ENCODE measurements at regions not wholly inside any gene's neighbourhood (a gene's known extent, or its start where the extent isn't known, plus 50 kb on each side); places are given as distances from the start of the nearest gene placed in this dataset.

DNA sequence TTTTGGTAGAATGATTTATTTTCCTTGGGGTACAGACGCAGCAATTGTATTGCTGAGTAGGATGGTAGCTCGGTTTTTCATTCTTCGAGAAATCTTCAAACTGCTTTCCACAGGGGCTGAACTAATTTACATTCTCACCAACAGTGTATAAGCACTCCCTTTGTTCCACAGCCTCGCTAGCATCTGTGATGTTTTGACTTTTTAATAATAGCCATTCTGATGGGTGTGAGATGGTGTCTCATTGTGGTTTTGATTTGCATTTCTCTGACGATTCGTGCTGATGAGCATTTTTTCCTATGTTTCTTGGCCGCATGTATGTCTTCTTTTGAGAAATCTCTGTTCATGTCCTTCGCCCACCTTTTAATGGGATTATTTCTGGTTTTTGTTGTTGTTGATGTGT lies 54.8 kb upstream of the UQCRFS1 start:
- no peak for DNase-seq
- intact Hi-C loops (cut with DNase I; ENCODE audit: low total_unique reads): no loop called here
- H3K9me3 ChIP-seq: no peaks in the 10 kb centered on the region
- H3K4me3 ChIP-seq: no peak overlapping the region
- H3K36me3 ChIP-seq: no peaks in the 10 kb centered on the region
- H3K4me1 ChIP-seq: no peaks in the 10 kb centered on the region
- TF ChIP-seq POLR2A (IDR thresholded peaks at IDR 0.05): no peak
- TF ChIP-seq, protein P1, sequence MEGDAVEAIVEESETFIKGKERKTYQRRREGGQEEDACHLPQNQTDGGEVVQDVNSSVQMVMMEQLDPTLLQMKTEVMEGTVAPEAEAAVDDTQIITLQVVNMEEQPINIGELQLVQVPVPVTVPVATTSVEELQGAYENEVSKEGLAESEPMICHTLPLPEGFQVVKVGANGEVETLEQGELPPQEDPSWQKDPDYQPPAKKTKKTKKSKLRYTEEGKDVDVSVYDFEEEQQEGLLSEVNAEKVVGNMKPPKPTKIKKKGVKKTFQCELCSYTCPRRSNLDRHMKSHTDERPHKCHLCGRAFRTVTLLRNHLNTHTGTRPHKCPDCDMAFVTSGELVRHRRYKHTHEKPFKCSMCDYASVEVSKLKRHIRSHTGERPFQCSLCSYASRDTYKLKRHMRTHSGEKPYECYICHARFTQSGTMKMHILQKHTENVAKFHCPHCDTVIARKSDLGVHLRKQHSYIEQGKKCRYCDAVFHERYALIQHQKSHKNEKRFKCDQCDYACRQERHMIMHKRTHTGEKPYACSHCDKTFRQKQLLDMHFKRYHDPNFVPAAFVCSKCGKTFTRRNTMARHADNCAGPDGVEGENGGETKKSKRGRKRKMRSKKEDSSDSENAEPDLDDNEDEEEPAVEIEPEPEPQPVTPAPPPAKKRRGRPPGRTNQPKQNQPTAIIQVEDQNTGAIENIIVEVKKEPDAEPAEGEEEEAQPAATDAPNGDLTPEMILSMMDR (IDR thresholded peaks at IDR 0.05): no peak
- H3K27me3 ChIP-seq: no peaks in the 10 kb centered on the region
- no peak overlapping the region for H3K27ac ChIP-seq

DNA sequence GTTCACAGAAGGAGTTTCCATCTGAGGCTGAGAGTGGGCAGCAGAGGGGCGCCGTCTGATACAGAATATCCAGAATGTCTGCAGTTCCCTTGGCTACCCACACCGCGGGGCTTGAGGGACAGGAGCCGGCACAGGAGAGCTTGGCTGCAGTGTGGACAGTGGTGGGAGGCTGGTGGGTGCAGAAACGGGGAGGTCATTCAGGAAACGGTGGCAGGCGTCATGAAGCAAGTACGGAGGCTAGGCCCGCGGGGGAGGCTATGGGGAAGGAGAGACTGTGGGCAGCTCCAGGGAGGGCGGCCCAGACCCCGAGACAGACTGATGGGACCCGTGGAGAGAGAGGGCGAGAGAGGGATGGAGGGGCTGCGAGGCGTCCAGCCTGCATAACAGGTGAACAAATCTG lies 55.2 kb upstream of the UQCRFS1 start:
- H3K27ac ChIP-seq: no peak overlapping the region
- no peak for TF ChIP-seq POLR2A (IDR thresholded peaks at IDR 0.05)
- TF ChIP-seq, protein P1 (IDR thresholded peaks at IDR 0.05): no peak
- intact Hi-C loops (cut with DNase I; ENCODE audit: low total_unique reads): no loop called here

DNA sequence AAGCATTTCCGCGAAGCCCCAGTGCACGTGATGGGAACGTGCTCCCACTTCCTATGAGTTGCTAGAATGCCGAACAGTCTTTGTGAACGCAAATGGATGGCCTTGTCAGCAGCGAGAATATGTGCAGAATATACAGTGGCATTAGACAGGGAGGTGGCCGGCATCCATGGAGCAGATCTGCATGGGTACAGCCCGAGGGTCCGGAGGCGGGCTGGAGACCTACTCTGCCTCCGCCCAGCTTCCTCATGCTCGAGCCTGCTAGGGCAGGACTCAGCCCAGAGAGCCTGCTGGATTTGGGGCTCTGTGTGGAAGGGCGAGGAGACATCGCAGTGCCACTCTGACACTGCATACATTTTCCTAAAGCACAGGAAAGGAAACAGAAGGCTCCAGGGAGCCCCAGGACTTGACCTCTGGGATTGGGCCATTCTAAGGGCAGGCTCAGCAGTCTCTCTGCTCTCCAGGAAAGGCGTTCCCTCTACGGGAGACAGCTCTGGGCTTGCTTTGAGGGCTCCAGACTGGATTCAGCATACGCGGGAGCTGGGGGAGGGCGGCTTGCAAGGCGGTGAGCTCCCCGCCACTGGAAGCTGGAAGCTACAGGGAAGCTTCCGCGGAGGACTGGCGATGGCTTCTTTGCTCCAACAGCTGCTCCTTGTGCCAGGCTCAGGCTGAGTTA lies 55.9 kb upstream of the UQCRFS1 start:
- H3K9me3 ChIP-seq: no peaks in the 10 kb centered on the region
- H3K36me3 ChIP-seq: no peaks in the 10 kb centered on the region
- no peaks in the 10 kb centered on the region for H3K27me3 ChIP-seq
- DNase-seq: no peak
- no peak overlapping the region for H3K4me3 ChIP-seq
- TF ChIP-seq, protein P1 (IDR thresholded peaks at IDR 0.05): no peak
- TF ChIP-seq POLR2A (IDR thresholded peaks at IDR 0.05): no peak
- intact Hi-C loops (cut with DNase I; ENCODE audit: low total_unique reads): no loop called here
- no peaks in the 10 kb centered on the region for H3K4me1 ChIP-seq
- H3K27ac ChIP-seq: no peak overlapping the region

More for the DNA sequence above, 55.2 kb upstream of the UQCRFS1 start:
- Histone ChIP-seq H3K4me1 (no peaks in the 10 kb centered on the region), H3K9me3 (no peaks in the 10 kb centered on the region), H3K36me3 (no peaks in the 10 kb centered on the region), H3K27me3 (no peaks in the 10 kb centered on the region), H3K4me3 (no peak overlapping the region)
- no peak for DNase-seq

DNA sequence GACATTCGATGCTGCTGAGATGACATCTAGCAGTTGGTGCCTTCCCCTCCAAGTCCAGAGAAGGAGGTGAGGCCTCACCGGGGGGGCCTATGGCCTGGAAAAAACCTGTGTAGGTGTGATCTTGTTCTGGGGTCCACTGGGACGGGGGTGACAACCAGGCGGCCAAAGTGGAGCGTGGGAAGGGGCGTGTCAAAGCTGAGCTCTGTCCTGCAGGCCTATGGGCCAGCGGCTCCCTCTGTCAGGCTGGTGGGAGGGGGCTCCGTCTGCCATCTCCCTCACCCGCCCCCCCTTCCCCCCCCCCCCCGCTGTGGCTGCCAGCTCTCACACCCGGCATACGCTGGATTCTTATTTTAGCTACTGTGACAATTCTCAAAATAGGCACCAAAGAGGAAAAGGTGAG lies 56.7 kb upstream of the UQCRFS1 start:
- Histone ChIP-seq H3K27ac (no peak overlapping the region), H3K27me3 (no peaks in the 10 kb centered on the region), H3K36me3 (no peaks in the 10 kb centered on the region), H3K4me3 (no peak overlapping the region), H3K9me3 (no peaks in the 10 kb centered on the region), H3K4me1 (no peaks in the 10 kb centered on the region)
- TF ChIP-seq POLR2A (IDR thresholded peaks at IDR 0.05): no peak
- TF ChIP-seq, protein P1 (IDR thresholded peaks at IDR 0.05): no peak
- no peak for DNase-seq
- intact Hi-C loops (cut with DNase I; ENCODE audit: low total_unique reads): no loop called here

DNA sequence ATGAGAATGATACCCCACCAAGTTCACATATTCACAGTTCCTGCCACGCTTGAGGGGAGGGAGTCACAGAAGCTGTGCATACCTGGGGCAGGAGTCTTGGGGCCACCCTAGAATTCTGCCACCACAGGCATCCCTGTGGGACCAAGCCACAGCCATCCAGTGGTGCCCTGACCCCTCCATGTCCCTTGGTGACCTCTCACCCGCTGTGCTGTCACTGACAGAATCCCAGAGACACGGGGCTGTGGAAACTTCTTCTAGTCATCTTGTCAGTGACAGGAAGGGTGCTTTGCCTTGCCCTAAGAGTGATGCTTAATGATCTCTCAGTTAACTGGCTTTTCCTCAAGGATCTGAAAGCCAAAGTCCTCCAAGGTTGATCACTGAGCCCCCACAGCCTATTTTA lies 58.4 kb upstream of the UQCRFS1 start:
- Histone ChIP-seq H3K27me3 (no peaks in the 10 kb centered on the region), H3K4me1 (no peaks in the 10 kb centered on the region), H3K36me3 (no peaks in the 10 kb centered on the region), H3K9me3 (no peaks in the 10 kb centered on the region), H3K4me3 (no peak overlapping the region), H3K27ac (no peak overlapping the region)
- TF ChIP-seq, protein P1 (IDR thresholded peaks at IDR 0.05): no peak
- TF ChIP-seq POLR2A (IDR thresholded peaks at IDR 0.05): no peak
- no peak for DNase-seq
- intact Hi-C loops (cut with DNase I; ENCODE audit: low total_unique reads): no loop called here
